ENCODE measurements at regions not wholly inside any gene's neighbourhood (a gene's known extent, or its start where the extent isn't known, plus 50 kb on each side); places are given as distances from the start of the nearest gene placed in this dataset.

GRCh38 chr20:11110535-11110934 lies 436.7 kb upstream of the JAG1 start:
- Histone ChIP-seq H3K27me3 (no peaks in the 10 kb centered on the region), H3K4me1 (no peaks in the 10 kb centered on the region), H3K36me3 (no peaks in the 10 kb centered on the region), H3K27ac (no peak overlapping the region), H3K4me3 (no peak overlapping the region), H3K9me3 (no peaks in the 10 kb centered on the region)
- no peak for DNase-seq
- no peak for TF ChIP-seq POLR2A (IDR thresholded peaks at IDR 0.05)
- no peak for TF ChIP-seq CTCF (IDR thresholded peaks at IDR 0.05)
- intact Hi-C loops (cut with DNase I; ENCODE audit: low total_unique reads): no loop called here

- Histone ChIP-seq H3K27me3 (no peaks in the 10 kb centered on the region), H3K4me1 (no peaks in the 10 kb centered on the region), H3K27ac (no peak overlapping the region), H3K4me3 (no peak overlapping the region), H3K36me3 (no peaks in the 10 kb centered on the region), H3K9me3 (no peaks in the 10 kb centered on the region)
- no peak for TF ChIP-seq POLR2A (IDR thresholded peaks at IDR 0.05)
- intact Hi-C loops (cut with DNase I; ENCODE audit: low total_unique reads): no loop called here
- no peak for DNase-seq
Measured at GRCh38 chr20:11111191-11111590, 437.4 kb upstream of the JAG1 start.

GRCh38 chr20:11112832-11113231 lies 439.0 kb upstream of the JAG1 start:
- intact Hi-C loops (cut with DNase I; ENCODE audit: low total_unique reads): no loop called here
- Histone ChIP-seq H3K27me3 (no peaks in the 10 kb centered on the region), H3K36me3 (no peaks in the 10 kb centered on the region), H3K27ac (no peak overlapping the region), H3K9me3 (no peaks in the 10 kb centered on the region), H3K4me1 (no peaks in the 10 kb centered on the region), H3K4me3 (no peak overlapping the region)
- TF ChIP-seq CTCF (IDR thresholded peaks at IDR 0.05) (no peak), POLR2A (IDR thresholded peaks at IDR 0.05) (no peak)
- no peak for DNase-seq

- no peak for TF ChIP-seq POLR2A (IDR thresholded peaks at IDR 0.05)
Measured at GRCh38 chr20:11114382-11114781, 440.6 kb upstream of the JAG1 start.

GRCh38 chr20:11117808-11118528 lies 444.2 kb upstream of the JAG1 start:
- Histone ChIP-seq H3K4me3 (no peak overlapping the region), H3K4me1 (no peaks in the 10 kb centered on the region), H3K27ac (no peak overlapping the region), H3K27me3 (no peaks in the 10 kb centered on the region), H3K36me3 (no peaks in the 10 kb centered on the region), H3K9me3 (no peaks in the 10 kb centered on the region)
- intact Hi-C loops (cut with DNase I; ENCODE audit: low total_unique reads): no loop called here
- DNase-seq: no peak
- TF ChIP-seq CTCF (IDR thresholded peaks at IDR 0.05) (no peak), POLR2A (IDR thresholded peaks at IDR 0.05) (no peak)

More at GRCh38 chr20:11114382-11114781, 440.6 kb upstream of the JAG1 start:
- intact Hi-C loops (cut with DNase I; ENCODE audit: low total_unique reads): no loop called here
- Histone ChIP-seq H3K4me3 (no peak overlapping the region), H3K9me3 (no peaks in the 10 kb centered on the region), H3K27ac (no peak overlapping the region), H3K36me3 (no peaks in the 10 kb centered on the region), H3K27me3 (no peaks in the 10 kb centered on the region), H3K4me1 (no peaks in the 10 kb centered on the region)
- DNase-seq: no peak

GRCh38 chr20:11118802-11119380 lies 445.1 kb upstream of the JAG1 start:
- DNase-seq: no peak
- TF ChIP-seq POLR2A (IDR thresholded peaks at IDR 0.05) (no peak), CTCF (IDR thresholded peaks at IDR 0.05) (no peak)
- Histone ChIP-seq H3K27ac (no peak overlapping the region), H3K4me3 (no peak overlapping the region), H3K36me3 (no peaks in the 10 kb centered on the region), H3K27me3 (no peaks in the 10 kb centered on the region), H3K4me1 (no peaks in the 10 kb centered on the region), H3K9me3 (no peaks in the 10 kb centered on the region)
- intact Hi-C loops (cut with DNase I; ENCODE audit: low total_unique reads): no loop called here

Measured in uterus (tissue), 3 donors.